Spinal cord (tissue), 9 donors: ENCODE measurements at regions not wholly inside any gene's neighbourhood (a gene's known extent, or its start where the extent isn't known, plus 50 kb on each side); places are given as distances from the start of the nearest gene placed in this dataset.

Experiments used
- DNase-seq, 6 donors: peaks; one replicate each; pipeline versions ENCODE4 v3.0.0 to v3.0.0-alpha.2; 2013 to 2015; ENCODE audit warnings: low spot score in 6 of 6, low read depth in 4 of 6
- H3K27ac ChIP-seq: one replicate; pipeline ENCODE4 v1.5.1; 2013; ENCODE audit warnings: low read depth, low read length, control low read depth
- H3K27me3 ChIP-seq: one replicate; pipeline ENCODE4 v1.6.1; 2013; ENCODE audit warnings: low read length; ENCODE audit not compliant: control insufficient read depth, insufficient read depth
- H3K36me3 ChIP-seq: one replicate; pipeline ENCODE4 v1.6.1; 2013; ENCODE audit warnings: low read length; ENCODE audit not compliant: control insufficient read depth, insufficient read depth
- H3K4me1 ChIP-seq: one replicate; pipeline ENCODE4 v1.6.1; 2013; ENCODE audit warnings: low read length; ENCODE audit not compliant: control insufficient read depth, insufficient read depth
- H3K4me3 ChIP-seq: one replicate; pipeline ENCODE4 v1.5.1; 2013; ENCODE audit warnings: low read depth, low read length, control low read depth
- H3K9me3 ChIP-seq: one replicate; pipeline ENCODE4 v1.6.1; 2013; ENCODE audit warnings: low read length; ENCODE audit not compliant: control insufficient read depth, insufficient read depth
- WGBS: methylation state at CpG from one replicate; pipeline ENCODE4 v1.1.5; 2013; ENCODE audit warnings: missing lambda C conversion rate; ENCODE audit not compliant: insufficient coverage; 5-methylcytosine and 5-hydroxymethylcytosine counted together
- donor health status: healthy.

DNA sequence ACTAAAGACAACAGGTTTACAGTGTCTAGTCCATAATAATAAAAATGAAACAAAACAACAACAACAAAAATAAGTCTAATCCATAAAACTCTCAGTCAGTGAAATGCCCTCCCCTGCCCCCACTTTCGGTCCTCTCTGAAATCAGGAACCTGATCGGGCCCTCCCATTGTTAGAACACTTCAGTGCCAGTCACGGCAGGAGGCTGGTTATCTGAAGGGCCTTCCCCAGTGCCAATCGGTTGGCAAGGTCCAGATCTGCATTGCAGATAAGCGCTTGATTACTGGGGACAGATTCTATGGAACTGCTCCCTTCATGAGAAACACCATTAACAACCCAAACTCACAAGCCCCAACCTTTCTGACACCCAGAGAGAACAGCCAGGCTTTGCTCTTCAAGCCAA is 72.2 kb upstream of the EEPD1 start:
- Histone ChIP-seq H3K4me1 (peaks cover 14% of the 10 kb centered on the region), H3K4me3 (no peak overlapping the region), H3K36me3 (no peaks in the 10 kb centered on the region), H3K9me3 (no peaks in the 10 kb centered on the region), H3K27me3 (no peaks in the 10 kb centered on the region), H3K27ac (no peak overlapping the region)
- no peak for DNase-seq
- WGBS: 94% methylated on average over 5 of the region's 5 CpGs

DNA sequence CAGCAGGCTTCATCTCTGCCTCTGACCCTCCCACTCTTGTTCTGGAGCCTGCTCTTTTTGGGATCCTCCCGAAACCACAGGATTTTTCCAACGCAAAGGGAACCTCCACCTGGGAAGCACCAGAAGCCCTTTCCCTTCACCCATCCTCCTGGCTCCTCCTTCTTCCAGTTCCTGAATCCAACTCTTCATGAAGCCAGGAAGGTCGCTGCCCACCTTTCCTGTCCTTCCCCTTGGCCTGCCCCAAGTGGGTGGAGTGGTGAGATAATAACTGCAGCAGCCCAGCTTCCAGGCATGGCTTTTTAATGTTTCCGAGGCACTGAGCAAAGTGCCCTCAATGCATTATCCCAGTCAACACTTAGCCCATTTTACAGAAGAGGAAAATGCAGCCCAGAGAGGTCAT is 70.8 kb upstream of the EEPD1 start:
- no peak overlapping the region for H3K4me3 ChIP-seq
- H3K27me3 ChIP-seq: no peaks in the 10 kb centered on the region
- WGBS: 89% methylated on average over 3 of the region's 4 CpGs
- H3K4me1 ChIP-seq: peaks cover 14% of the 10 kb centered on the region
- H3K36me3 ChIP-seq: no peaks in the 10 kb centered on the region
- DNase-seq: no peak
- H3K9me3 ChIP-seq: no peaks in the 10 kb centered on the region
- no peak overlapping the region for H3K27ac ChIP-seq

DNA sequence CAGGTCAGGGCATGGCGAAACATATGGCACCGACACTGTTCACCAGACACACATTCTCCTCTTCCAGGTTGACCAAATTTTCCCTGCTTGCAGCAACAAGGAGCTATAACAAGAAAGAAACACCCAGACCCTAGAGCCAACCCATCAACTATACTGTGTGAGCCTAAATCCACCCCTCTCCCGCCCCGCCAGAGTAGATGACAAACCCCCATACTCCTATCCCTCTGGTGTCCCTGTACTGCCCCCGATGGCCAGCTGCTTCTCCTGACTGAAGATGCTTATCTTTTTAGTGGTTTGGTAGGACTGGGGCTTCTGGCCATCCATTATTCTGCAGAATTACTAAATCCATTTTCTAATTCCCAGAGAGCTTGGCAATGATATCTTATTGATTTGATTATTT is 70.1 kb upstream of the EEPD1 start:
- no peak for DNase-seq
- Histone ChIP-seq H3K27ac (no peak overlapping the region), H3K4me1 (peaks cover 14% of the 10 kb centered on the region), H3K36me3 (no peaks in the 10 kb centered on the region), H3K9me3 (no peaks in the 10 kb centered on the region), H3K27me3 (no peaks in the 10 kb centered on the region), H3K4me3 (no peak overlapping the region)
- WGBS: 100% methylated on average over 1 of the region's 5 CpGs

DNA sequence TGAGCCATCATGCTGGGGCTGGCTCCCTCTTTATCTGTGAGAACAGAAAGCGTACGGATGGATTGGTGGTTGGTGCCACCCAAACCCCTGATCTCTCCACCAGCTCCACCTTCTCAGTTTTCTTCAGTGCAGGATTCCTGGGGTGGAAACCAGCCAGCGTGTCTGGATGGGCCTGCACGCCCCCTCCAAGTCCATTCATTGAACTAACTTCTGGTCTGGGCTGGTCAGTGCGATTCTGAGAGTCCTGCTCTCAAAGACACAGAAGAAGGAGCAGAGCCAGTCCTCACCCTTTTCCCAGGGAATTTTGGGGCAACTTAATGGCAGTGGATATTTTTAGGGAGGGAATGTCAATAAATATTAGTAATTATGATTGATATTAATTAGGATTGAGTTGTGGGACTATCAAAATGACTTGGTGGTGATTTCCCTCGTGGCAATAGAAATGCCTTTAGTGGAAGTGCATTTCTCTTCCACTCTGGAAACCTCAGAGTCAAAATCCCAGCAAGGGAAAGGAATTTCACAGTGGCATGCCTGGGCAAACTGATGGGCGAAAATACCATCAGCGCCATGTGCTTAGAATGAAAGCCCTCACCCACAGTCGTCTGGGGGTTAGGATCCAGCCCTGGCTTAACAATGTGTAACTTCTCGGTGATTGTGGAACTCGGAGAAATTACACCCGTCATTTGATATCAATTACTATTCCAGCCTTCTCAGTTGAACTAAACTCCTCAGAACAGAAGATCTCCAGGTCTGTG is 69.3 kb upstream of the EEPD1 start:
- WGBS: 85% methylated on average over 6 of the region's 12 CpGs
- Histone ChIP-seq H3K27me3 (no peaks in the 10 kb centered on the region), H3K27ac (no peak overlapping the region), H3K36me3 (no peaks in the 10 kb centered on the region), H3K9me3 (no peaks in the 10 kb centered on the region), H3K4me3 (no peak overlapping the region), H3K4me1 (peaks cover 14% of the 10 kb centered on the region)
- DNase-seq: no peak

DNA sequence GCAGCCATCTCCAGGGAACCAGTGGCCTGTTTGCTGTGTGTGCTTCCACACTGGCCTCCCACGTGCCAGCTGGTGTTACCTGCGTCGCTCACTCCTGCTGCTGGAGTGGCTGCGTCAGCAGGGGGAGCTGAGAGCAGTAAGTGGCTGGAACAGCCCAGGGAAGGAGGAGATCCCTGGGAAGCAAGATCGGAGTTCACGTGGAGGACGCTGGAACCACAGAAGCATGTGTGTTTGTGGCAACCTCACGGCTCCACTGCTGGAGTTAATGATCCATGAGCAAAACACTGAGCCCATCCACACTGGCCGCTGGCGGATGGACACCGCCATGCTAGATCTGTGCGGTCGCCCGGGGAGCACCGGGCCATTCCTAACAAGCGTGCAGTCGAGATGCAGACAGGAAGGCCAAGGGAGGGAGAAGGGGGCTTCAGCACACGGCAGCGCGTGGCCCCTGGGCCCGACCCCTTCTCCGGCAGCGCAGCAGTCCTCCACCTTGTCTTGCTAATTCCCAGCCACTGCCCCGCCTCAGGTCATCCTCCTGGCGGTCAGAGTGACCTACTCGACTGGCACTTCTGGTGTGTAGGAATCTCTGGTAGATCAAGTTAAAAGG is 68.5 kb upstream of the EEPD1 start:
- DNase-seq: peak in 2 of 6 donors; percentile 22 to 69
- WGBS: 60% methylated on average over 21 of the region's 26 CpGs
- H3K9me3 ChIP-seq: no peaks in the 10 kb centered on the region

DNA sequence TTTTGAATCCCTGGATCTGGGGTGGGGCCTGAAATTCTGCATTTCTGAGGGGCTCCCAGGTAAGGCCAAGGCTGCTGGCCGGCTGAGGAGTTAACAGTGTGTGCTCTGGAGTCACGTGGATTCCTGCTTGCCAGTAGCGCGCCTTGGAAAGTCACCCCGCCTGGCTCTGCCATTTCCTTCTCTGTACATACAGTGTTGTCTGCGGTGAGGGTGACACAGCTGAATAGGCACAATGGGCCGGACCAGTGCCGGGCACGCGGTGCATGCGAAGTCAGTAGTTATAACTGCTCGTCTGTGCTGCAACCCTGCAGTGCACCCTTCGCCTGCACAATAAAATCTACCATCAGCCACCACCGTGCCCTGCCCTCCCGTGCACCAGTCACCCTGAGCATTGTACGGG is 68.0 kb upstream of the EEPD1 start:
- no peaks in the 10 kb centered on the region for H3K9me3 ChIP-seq
- H3K27ac ChIP-seq: no peak overlapping the region
- H3K27me3 ChIP-seq: no peaks in the 10 kb centered on the region
- H3K4me1 ChIP-seq: peaks cover 14% of the 10 kb centered on the region
- DNase-seq: no peak
- no peak overlapping the region for H3K4me3 ChIP-seq
- 86% methylated on average over 11 of the region's 16 CpGs for WGBS
- H3K36me3 ChIP-seq: no peaks in the 10 kb centered on the region

More for the DNA sequence above, 68.5 kb upstream of the EEPD1 start:
- H3K27ac ChIP-seq: no peak overlapping the region
- no peak overlapping the region for H3K4me3 ChIP-seq
- H3K4me1 ChIP-seq: peaks cover 14% of the 10 kb centered on the region
- H3K27me3 ChIP-seq: no peaks in the 10 kb centered on the region
- no peaks in the 10 kb centered on the region for H3K36me3 ChIP-seq

DNA sequence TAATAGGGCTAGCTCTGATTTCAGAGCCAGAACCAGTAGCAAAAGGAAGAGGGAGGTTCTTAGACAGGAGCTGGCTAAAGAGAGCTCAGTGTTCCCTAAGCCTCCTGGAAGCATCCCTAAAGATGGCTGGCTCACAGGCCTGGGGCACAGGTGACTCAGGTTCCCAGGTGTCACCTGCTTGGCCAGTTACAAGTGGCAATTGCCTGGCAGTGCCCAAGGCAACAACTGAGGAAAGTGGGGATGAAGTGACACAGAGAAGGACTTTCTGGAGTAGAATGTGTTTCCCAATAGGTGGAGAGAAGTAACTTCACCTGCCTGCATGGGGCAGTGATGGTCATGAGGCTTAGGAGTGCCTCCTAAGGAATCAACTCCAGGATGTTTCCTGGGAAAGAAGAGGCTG is 66.5 kb upstream of the EEPD1 start:
- H3K4me3 ChIP-seq: no peak overlapping the region

DNA sequence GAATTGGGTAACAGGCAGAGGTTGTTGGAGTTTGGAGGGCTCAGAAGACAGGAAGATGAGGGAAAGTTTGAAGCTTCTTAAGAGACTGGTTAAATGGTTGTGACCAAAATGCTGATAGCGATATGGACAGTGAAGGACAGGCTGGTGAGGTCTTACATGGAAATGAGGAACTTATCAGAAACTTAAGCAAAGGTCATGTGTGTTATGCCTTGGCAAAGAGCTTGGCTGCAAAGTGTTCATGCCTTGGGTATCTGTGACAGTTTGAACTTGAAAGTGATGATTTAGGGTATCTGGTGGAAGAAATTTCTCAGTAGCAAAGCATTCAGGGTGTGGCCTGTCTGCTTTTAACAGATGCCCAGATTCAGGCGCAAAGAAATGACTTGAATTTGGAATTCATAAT is 64.5 kb upstream of the EEPD1 start:
- DNase-seq: no peak
- H3K4me3 ChIP-seq: no peak overlapping the region
- no peaks in the 10 kb centered on the region for H3K36me3 ChIP-seq
- H3K9me3 ChIP-seq: no peaks in the 10 kb centered on the region
- 97% methylated on average over 2 of the region's 2 CpGs for WGBS
- H3K27ac ChIP-seq: no peak overlapping the region
- H3K4me1 ChIP-seq: peaks cover 8% of the 10 kb centered on the region
- H3K27me3 ChIP-seq: no peaks in the 10 kb centered on the region

More for the DNA sequence above, 66.5 kb upstream of the EEPD1 start:
- H3K4me1 ChIP-seq: peaks cover 14% of the 10 kb centered on the region
- no peak overlapping the region for H3K27ac ChIP-seq
- H3K36me3 ChIP-seq: no peaks in the 10 kb centered on the region
- no peaks in the 10 kb centered on the region for H3K27me3 ChIP-seq
- H3K9me3 ChIP-seq: no peaks in the 10 kb centered on the region
- DNase-seq: no peak

DNA sequence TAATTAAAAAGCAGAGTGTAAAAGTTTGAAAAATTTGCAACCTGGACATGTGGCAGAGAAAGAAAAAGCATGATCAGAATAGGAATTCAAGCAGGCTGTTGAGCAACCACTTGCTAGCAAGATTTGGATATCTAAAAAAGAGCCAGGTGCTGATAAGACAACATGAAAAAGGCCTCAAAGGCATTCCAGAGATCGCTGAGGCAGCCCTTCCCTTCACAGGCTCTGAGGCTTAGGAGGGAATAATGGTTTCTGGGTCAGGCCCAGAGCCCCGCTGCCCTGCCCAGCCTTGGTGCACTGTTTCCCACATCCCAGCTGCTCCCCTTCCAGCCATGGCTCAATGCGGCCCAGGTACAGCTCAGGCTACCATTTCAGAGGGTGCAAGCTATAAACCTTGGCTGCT is 64.1 kb upstream of the EEPD1 start:
- H3K36me3 ChIP-seq: no peaks in the 10 kb centered on the region

More for the DNA sequence above, 64.1 kb upstream of the EEPD1 start:
- no peak overlapping the region for H3K27ac ChIP-seq
- H3K4me1 ChIP-seq: peaks cover 8% of the 10 kb centered on the region
- no peak overlapping the region for H3K4me3 ChIP-seq
- 50% methylated on average over 2 of the region's 3 CpGs for WGBS
- no peaks in the 10 kb centered on the region for H3K9me3 ChIP-seq
- no peak for DNase-seq
- H3K27me3 ChIP-seq: no peaks in the 10 kb centered on the region
